ENCODE measurements at regions not wholly inside any gene's neighbourhood (a gene's known extent, or its start where the extent isn't known, plus 50 kb on each side); places are given as distances from the start of the nearest gene placed in this dataset.

- in situ Hi-C loops (cut with HindIII; ENCODE audit: extremely low pct_ligation_motif_present, low pct_unique_long_range_greater_than_20kb) (no loop called here), intact Hi-C loops (cut with micrococcal nuclease; ENCODE audit: unreplicated experiment) (no loop called here)
- CTCF ChIA-PET (ENCODE audit: low intra/inter-chr PET ratio, low total read pairs): no interaction called here
- peaks cover 3 to 13% of the 10 kb centered on the region in 2 experiments; a peak in 2 of 5 replicates for H3K27me3 ChIP-seq (ENCODE audit: control insufficient read depth in 1 of 2, insufficient read depth in 2 of 2, low read length in 2 of 2)
- no peak for DNase-seq (ENCODE audit: low spot score)
- no peak overlapping the region for H3K27ac ChIP-seq (ENCODE audit: extremely low read length, insufficient read depth, low read length)
- H2AFZ ChIP-seq (ENCODE audit: low read length): no peak overlapping the region
- POLR2A ChIA-PET: no interaction called here
- H3K4me1 ChIP-seq (ENCODE audit: insufficient read depth, low read length): no peaks in the 10 kb centered on the region
- TF ChIP-seq SP1 (IDR thresholded peaks at IDR 0.05) (no peak), SP1 (CRISPR knock-in tag; IDR thresholded peaks at IDR 0.05) (no peak), ZKSCAN1 (IDR thresholded peaks at IDR 0.05; ENCODE audit: low read length) (no peak), ZNF616 (CRISPR knock-in tag; IDR thresholded peaks at IDR 0.05; ENCODE audit: low read depth) (no peak)
- peaks cover 12% of the 10 kb centered on the region for H3K9me3 ChIP-seq (ENCODE audit: low read length)
- no peak for ATAC-seq
- H4K20me1 ChIP-seq (ENCODE audit: insufficient read depth, low read length): no peaks in the 10 kb centered on the region
- no peaks in the 10 kb centered on the region for H3K79me2 ChIP-seq (ENCODE audit: insufficient read depth, low read length)
- no peak overlapping the region for H3K9ac ChIP-seq (ENCODE audit: insufficient read depth, low read depth, low read length)
- WGBS (ENCODE audit: low lambda C conversion rate): 0% methylated on average over 4 of the region's 4 CpGs
- no TSS peak for BruUV-seq (replicated peaks)
- no peak for FAIRE-seq
- no peaks in the 10 kb centered on the region for H3K36me3 ChIP-seq (replicated peaks in 1 of 2; ENCODE audit: control insufficient read depth in 1 of 2, insufficient read depth in 2 of 2, low read length in 2 of 2)
- H3K4me2 ChIP-seq (ENCODE audit: low read depth, low read length): no peak overlapping the region
- H3K4me3 ChIP-seq (replicated peaks in 1 of 3; ENCODE audit: insufficient read depth in 1 of 3, low read depth in 2 of 3, low read length in 3 of 3): no peak overlapping the region
Measured at GRCh38 chr1:30619619-30620018, 103.8 kb downstream of the MATN1 start.

- no peak overlapping the region for H3K9ac ChIP-seq (ENCODE audit: insufficient read depth, low read depth, low read length)
- intact Hi-C loops (cut with micrococcal nuclease; ENCODE audit: unreplicated experiment): no loop called here
- ChIA-PET POLR2A (no interaction called here), CTCF (ENCODE audit: low intra/inter-chr PET ratio, low total read pairs) (no interaction called here)
- no peak for TF ChIP-seq ZNF543 (CRISPR knock-in tag; IDR thresholded peaks at IDR 0.05)
- no peak for TF ChIP-seq KDM6A (CRISPR knock-in tag; IDR thresholded peaks at IDR 0.05; ENCODE audit: low read depth)
- TF ChIP-seq ZNF101 (CRISPR knock-in tag; IDR thresholded peaks at IDR 0.05; ENCODE audit: borderline replicate concordance, low read depth): no peak
- no peak for TF ChIP-seq RNF2 (conservative IDR thresholded peaks at IDR 0.05; ENCODE audit: low read depth)
- TF ChIP-seq SAFB2 (CRISPR knock-in tag; IDR thresholded peaks at IDR 0.05; ENCODE audit: borderline replicate concordance, low read depth): no peak
- no peak for TF ChIP-seq CBX1 (IDR thresholded peaks at IDR 0.05; ENCODE audit: low read depth)
- no peak for TF ChIP-seq ZNF343 (CRISPR knock-in tag; IDR thresholded peaks at IDR 0.05)
- H3K79me2 ChIP-seq (ENCODE audit: insufficient read depth, low read length): no peaks in the 10 kb centered on the region
- DNase-seq (ENCODE audit: low spot score): no peak
- H3K27me3 ChIP-seq (ENCODE audit: control insufficient read depth in 1 of 2, insufficient read depth in 2 of 2, low read length in 2 of 2): peaks cover 3 to 13% of the 10 kb centered on the region in 2 experiments; a peak in 2 of 5 replicates
- no TSS peak for BruUV-seq (replicated peaks)
- no peaks in the 10 kb centered on the region for H4K20me1 ChIP-seq (ENCODE audit: insufficient read depth, low read length)
- no peak overlapping the region for H3K4me2 ChIP-seq (ENCODE audit: low read depth, low read length)
- no peak overlapping the region for H3K27ac ChIP-seq (ENCODE audit: extremely low read length, insufficient read depth, low read length)
- FAIRE-seq: no peak
- WGBS (ENCODE audit: low lambda C conversion rate): 31% methylated on average over 6 of the region's 6 CpGs
- H3K4me3 ChIP-seq (replicated peaks in 1 of 3; ENCODE audit: insufficient read depth in 1 of 3, low read depth in 2 of 3, low read length in 3 of 3): no peak overlapping the region
- H2AFZ ChIP-seq (ENCODE audit: low read length): no peak overlapping the region
- H3K4me1 ChIP-seq (ENCODE audit: insufficient read depth, low read length): no peaks in the 10 kb centered on the region
- in situ Hi-C loops (cut with HindIII; ENCODE audit: extremely low pct_ligation_motif_present, low pct_unique_long_range_greater_than_20kb): no loop called here
- no peak for ATAC-seq
- H3K9me3 ChIP-seq (ENCODE audit: low read length): peaks cover 4% of the 10 kb centered on the region
- H3K36me3 ChIP-seq (replicated peaks in 1 of 2; ENCODE audit: control insufficient read depth in 1 of 2, insufficient read depth in 2 of 2, low read length in 2 of 2): no peaks in the 10 kb centered on the region
Measured at GRCh38 chr1:30618335-30618747, 105.0 kb downstream of the MATN1 start.
